HG03097 (cell line): ENCODE measurements at regions not wholly inside any gene's neighbourhood (a gene's known extent, or its start where the extent isn't known, plus 50 kb on each side); places are given as distances from the start of the nearest gene placed in this dataset.
"Not testable (repeated sequence)": the region's sequence is repeated elsewhere in the genome, so short reads cannot be mapped to it uniquely, and the experiment has no call there.

ENCODE experiments used
- ATAC-seq: cut with Tn5 transposase; IDR thresholded peaks from one replicate; pipeline ENCODE4 v1.9.1; 2021; ENCODE audit not compliant: unreplicated experiment, low FRiP score

DNA sequence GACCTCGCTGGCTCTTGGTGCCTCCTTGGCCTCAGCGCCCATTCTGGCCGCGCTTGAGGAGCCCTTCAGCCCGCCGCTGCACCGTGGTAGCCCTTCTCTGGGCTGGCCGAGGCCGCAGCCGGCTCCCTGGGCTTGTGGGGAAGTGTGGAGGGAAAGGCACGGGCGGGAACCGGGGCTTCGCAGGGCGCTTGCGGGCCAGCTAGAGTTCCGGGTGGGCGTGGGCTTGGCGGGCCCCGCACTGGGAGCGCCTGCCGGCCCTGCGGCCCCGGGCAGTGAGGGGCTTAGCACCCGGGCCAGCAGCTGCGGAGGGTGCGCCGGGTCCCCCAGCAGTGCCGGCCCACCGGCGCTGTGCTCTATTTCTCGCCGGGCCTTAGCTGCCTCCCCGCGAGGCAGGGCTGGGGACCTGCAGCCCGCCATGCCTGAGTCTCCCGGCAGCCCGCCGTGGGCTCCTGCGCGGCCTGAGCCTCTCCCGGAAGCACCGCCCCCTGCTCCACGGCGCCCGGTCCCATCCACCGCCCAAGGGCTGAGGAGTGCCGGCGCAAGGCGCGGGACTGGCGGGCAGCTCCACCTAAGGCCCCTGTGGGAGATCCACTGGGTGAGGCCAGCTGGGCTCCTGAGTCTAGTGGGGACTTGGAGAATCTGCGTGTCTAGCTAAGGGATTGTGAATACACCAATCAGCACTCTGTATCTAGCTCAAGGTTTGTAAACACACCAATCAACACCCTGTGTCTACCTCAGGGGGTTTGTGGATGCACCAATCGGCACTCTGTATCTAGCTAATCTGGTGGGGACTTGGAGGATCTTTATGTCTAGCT is 141.1 kb downstream of the SLCO4C1 start:
- ATAC-seq: not testable (repeated sequence)

DNA sequence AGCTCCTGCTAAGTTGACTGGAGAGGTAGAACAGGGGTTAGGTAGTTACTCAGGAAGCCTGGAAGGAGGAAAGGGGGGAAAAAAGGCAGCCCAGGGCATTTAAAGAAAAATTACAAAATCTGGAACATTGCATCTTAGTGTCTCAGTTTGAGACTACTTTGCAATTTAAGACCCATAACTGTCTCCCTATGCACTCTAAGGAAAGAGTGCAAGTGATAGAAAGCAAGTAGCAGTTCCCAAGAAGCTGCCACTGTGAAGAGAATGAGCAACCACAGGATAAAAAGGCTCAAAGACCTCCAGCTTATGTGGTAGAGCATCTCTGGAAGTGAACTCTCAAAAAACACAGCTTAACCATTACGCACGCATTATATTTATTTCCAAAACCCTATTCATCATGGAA is 141.8 kb downstream of the SLCO4C1 start:
- no peak for ATAC-seq

DNA sequence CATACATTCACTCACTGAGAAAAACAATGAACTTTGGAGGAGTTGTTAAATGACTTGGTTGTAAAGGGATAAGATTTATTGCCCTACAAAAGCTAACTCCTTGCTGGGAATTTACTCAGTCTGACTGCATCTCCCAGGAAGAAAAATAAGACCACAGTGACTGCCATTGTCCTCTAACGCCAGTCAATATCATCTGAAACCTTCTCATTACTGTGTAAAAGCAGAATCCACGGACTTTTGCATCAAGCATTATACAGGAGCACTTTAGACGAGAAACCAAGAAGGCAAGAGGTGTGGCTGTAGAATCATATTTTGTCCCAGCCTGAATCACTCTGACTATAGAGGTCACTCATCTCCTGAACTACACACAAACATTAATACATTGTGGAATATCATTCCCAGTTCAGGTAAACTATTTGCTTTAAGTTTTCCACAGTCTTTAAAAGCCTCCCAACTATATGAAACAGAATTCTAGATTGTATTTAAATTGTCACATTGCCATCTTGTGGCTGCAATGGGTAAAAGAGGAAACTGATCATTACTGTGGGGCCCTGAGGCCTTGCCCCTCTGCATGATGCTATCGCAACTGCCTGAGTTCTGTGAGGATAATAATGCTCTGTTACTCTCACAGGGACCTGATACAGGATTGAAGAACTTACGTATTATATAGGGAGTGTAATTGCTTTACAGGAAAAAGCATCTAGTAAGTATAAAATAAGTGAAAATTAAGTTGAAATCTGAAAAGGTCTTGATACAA is 142.9 kb downstream of the SLCO4C1 start:
- no peak for ATAC-seq

DNA sequence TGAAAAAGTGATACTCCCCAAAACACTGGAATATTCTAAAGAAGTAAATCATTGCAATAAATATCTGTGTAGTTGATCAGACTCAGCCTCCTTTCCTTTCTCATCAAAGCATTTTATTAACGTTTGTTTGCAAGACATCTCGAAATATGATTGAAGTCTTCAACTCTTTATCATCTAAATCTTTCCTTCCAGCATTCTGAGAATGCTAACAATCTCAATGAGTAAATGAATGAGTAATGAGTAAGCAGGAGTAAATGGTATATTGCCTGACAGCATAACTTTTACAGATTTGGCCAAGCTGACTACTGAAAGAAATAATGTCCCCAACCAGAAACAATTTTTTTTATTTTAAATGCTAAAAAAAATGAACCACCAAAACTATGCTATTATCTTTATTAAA is 157.1 kb downstream of the SLCO4C1 start:
- no peak for ATAC-seq

DNA sequence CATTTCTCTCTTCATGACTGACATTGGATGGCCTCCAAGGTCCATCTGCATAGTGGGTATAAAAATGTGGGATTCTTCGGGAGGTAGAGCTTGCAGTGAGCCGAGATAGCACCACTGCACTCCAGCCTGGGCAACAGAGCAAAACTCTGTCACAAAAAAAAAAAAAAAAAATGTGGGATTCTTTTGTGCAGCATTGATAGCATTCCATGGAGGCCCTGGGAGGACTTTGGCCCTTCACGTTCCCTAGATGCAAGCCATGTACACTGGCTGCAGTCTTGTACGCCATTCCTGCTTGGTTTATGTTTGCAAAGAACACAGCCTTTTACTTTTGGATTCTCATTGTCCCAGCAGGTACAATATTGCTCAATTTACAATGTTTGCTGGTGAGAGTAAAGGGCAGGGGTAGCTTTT is 157.8 kb downstream of the SLCO4C1 start:
- no peak for ATAC-seq

DNA sequence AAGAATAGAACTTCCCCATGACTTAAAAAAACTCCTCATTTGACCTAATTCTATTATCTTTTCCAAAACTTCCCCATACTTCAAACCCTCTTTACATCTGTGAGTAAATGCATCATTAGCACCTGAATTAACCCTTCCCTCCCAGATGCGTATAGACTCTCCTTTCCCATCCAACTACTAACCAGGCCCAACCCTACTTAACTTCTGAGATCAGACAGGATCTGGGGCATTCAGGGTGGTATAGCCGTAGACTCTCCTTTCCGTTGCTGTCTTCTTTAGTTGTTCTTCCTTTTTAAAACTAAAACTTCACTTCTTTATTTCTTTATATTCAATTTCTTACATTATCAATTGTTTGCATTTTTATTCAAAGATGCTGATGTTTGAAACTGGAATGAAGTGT is 165.2 kb downstream of the SLCO4C1 start:
- ATAC-seq: no peak

DNA sequence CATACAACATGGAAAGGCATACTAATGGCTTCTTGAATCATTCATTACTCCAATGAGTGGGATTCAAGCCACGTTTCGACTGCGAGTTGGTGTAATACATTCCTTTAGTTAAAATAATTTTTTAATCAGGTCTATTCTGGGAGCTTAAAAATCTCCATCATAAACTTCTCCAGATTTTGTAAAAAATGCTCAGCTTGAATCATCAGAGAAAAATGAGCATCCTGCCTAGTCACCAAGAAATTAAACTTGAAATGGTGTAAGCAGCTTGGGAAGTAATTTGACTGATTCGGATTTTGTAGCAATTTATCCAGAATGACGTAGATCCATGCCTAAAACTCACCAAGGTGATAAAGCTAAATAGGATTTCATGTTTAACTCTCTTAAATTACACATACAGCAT is 165.7 kb downstream of the SLCO4C1 start:
- no peak for ATAC-seq

DNA sequence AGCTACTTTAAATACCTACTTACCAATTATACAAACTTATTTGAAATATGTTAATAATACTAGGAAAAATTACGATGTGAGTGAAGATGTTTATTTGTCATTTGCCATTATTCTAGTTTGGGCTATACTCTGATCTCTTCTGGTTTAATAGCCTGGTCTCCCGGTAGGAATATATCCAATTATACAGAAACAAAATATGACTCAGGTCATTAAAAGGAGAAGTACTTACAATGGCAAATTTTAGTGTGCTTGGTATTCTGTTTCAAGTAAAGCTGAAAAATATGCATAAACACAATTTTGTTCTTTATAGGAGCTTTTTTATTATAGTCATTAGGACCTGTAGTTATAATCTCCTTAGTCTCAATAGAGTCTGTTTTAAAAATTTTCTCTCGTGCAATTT is 176.8 kb downstream of the SLCO4C1 start:
- no peak for ATAC-seq

DNA sequence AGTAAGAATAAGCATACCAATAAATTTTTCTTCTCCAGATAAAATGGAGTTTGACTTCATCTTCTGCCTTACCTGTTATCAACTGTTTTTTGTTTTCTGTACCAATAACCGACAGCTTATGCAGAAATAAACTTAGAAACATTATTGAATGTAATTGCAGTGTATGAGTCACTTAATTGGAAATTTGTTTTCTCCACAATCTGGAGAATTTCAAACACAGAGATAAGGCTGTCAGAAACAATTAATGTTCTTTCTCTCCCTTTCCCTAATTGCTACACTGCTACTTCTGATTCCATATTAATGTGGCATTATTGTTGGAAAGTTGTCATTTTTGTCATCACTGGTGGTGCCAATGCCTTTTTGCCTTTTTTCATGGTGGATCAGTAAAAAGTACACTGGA is 180.3 kb downstream of the SLCO4C1 start:
- ATAC-seq: no peak

DNA sequence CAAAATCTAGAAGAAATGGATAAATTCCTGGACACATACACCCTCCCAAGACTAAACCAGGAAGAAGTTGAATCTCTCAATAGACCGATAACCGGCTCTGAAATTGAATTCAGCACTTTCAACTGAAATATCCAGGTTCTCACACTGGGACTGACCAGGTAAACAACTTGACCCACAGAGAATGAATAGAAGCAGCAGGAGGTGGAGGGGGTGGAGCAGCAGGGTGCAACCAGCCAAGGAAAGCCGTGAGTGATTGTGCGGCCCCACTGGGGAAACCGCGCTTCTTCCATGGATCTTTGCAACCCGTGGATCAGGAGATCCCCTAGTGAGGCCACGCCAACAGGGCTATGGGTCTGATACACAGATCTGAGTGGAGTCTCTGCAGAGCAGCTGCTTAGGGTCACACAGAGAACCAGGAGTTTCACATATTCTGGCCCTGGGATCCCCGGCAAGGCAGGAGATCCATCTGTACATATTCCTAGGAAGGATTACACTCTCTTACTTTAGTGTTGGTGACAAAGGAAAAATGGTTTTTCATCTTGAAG is 181.5 kb downstream of the SLCO4C1 start:
- ATAC-seq: no peak

DNA sequence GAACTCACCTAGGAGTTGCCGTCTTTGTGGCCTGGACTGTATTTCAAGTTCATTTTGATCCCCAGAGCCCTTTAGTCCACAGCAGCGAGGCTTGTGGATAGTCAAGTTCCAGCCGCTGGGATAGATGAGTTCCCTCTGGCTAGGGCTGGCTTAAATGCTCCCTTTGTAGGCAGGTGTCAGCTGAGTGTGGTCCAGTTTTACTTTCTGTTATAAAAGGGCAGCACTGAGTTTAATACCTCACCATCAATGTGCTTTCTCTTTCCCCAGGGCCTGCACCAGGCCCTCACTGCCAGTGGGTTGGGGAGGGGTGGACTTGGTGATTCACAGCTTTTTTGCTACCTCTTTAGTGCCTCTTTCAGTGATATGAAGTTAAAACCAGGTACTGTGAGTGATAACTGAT is 188.2 kb downstream of the SLCO4C1 start:
- ATAC-seq: no peak

DNA sequence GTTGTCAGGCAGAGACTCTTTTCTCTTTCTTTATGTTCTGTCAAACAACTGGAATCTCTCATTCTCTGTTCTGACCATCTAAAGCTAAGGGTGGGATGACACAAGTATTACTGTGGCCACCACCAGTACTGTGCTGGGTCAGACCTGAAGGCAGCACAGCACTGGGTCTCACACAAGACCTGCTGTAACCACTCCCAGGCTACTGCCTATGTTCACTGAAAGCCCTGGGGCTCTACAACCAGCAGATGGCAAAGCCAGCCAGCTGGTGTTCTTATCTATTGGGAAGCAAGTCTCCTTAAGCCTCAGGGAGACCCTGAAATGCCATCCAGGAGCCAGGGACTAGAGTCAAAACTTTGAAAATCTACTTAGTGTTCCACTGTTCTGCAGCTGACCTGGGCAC is 189.5 kb downstream of the SLCO4C1 start:
- no peak for ATAC-seq

DNA sequence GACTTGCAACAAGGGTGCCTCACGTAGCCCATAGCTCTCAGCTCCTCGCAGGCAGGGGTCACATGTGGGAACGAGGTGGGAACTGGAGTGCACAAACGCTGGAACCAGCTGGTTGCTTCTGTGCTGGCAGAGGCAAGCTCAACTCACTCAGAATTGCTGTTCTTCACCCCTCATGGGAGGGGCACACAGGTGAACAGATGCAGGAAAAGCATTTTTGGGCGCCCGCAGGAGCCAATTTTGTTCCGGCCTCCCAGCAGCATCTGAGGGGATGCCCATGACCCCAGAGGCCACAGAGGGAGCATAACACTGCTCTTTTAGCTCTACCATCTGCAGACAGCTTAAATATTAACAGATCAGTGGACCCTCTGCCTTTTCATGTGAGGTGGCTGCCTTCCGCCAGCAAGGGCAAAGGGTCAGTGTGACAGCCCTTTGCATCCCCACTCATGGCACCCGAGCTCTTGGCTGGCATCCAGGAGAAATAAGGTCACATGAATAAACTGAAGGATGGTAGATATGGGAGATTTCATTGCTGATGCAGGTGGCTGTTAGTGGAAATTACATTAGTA is 196.2 kb downstream of the SLCO4C1 start:
- ATAC-seq: no peak

DNA sequence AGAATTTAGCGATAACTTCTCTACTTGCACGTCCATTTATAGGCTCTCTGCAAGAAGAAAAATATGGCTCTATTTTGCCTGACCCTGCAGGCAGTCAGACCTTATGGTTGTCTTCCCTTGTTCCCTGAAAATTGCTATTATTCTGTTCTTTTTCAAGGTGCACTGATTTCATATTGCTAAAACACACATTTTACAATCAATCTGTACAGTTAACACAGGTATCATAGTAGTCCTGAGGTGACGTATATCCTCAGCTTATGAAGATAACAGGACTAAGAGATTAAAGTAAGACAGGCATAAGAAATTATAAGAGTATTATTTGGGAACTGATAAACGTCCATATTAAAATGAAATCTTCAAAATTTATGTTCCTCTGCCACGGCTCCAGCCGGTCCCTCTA is 197.0 kb downstream of the SLCO4C1 start:
- not testable (repeated sequence) for ATAC-seq

DNA sequence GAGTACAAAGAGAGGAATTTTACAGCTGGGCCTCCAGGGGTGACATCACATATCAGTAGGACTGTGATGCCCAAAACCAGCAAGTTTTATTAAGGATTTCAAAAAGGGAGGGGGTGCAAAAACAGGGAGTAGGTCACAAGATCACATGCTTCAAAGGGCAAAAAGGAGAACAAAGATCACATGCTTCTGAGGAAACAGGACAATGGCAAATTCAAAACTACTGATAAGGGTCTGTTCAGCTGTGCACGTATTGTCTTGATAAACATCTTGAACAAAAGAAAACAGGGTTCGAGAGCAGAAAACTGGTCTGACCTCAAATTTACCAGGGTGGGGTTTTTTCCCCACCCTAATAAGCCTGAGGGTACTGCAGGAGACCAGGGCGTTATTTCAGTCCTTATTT is 197.5 kb downstream of the SLCO4C1 start:
- ATAC-seq: not testable (repeated sequence)

DNA sequence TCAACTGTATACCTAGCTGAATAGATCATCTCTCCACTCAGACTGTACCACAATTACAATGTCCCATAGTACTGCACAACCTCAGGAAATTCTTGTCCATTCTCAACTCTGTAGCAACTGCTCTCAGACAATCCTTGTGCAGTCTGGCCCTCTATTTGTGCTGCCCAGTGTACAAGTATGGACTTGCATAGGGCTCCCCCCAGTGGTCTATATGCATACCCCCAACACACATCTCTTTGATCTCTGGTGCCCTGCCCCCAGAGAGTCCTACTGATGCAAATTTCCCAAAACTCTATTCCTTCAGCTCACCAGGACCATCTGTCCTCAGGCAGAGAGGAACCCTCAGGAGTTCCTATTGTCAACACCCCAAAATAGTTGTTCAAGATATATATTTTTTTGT is 205.3 kb downstream of the SLCO4C1 start:
- ATAC-seq: peak; percentile 90

DNA sequence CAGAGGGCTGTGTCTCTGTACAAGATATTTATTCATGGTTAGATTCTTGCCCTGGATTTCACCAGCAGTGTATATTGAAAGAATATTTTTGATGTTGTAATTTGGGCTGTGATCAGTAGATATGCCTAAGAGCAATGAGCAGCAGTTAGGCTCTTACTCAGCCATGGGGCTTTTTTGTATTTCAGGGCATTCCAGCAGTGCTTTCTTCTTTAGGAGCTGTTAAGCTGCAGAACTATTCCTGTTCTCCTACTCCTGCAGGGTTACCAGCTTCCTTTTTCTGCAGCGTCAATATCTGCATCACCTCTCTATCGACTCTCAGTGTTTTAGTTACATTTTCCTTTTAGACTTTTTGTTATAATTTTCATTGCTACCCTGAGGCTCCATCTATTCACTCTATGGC is 206.2 kb downstream of the SLCO4C1 start:
- ATAC-seq: no peak

DNA sequence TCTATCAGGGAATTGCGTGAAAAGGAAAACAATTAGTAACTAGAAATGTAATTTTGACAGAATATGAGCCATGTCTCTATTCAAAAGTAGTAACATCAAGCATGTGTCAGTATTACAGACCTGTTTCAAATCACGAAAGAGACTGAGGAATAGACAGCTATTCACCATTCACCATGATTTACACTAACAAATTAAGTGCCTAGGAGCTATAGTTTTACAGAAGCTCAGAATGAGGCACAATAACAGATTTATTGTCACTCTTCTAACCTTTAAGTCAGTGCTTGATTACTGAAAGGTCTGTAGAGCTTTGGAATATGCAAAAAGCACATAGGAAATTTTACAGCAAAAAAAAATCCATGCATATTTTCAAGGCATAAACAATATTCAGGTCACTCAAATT is 208.2 kb downstream of the SLCO4C1 start:
- no peak for ATAC-seq

DNA sequence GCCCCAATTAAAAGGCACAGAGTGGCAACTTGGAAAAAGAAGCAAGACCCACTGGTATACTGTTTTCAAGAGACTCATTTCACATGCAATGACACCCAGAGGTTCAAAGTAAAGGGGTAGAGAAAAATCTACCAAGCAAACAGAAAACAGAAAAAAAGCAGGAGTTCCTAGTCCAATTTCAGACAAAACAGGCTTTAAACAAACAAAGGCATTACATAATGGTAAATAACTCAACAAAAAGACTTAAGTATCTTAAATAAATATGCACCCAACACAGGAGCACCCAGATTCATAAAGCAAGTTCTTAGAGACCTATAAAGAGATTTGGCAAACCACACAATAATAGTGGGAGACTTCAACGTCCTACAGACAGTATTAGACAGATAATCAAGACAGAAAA is 215.8 kb downstream of the SLCO4C1 start:
- no peak for ATAC-seq

DNA sequence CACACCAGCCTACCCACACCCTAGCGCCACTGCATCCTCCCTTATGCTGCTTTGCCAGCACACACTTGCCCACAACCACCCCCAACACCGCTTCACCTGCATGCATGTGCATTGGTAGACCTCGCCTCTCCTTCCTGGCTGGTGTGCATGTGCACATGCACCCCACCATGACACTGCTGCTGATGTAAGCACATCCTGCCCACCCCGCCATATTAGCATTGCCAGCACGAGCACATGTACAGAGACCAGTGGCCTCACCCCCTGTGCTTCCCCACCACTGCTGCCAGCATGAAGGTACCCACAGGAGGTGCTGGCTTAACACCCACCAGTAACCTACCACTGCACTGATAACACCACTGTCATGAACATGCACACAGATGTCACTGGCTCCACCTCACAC is 218.2 kb downstream of the SLCO4C1 start:
- ATAC-seq: no peak

DNA sequence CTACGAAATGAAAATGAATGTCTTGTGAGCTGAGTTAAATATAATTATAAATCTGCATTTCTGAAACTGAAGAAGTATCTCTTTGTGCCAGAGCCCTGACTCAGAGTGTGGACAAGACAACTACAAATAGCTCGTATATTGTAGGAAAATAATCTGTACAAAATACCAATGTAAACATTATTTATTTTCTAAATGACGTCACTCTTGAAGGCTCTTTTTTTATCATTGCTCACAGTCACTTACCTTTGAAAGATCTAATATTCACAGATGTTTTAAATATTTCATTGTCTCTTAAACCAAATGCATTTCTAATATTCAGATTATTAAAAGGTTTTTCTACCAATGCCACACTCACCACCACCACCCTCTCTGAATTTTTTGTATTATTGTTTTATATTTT is 226.1 kb downstream of the SLCO4C1 start:
- ATAC-seq: no peak
